Neural cell (in vitro differentiated cells): ENCODE measurements at regions not wholly inside any gene's neighbourhood (a gene's known extent, or its start where the extent isn't known, plus 50 kb on each side); places are given as distances from the start of the nearest gene placed in this dataset.

Source experiments
- H2AFZ ChIP-seq: fragments of 200-600, 300-800 bp; sonication (generic), shearing (Covaris generic); 2 replicates; pipeline ENCODE4 v1.6.0; 2014; ENCODE audit warnings: low read depth, mild to moderate bottlenecking, antibody characterized with exemption, low read length, moderate library complexity
- H3F3A ChIP-seq: fragments of 200-600 bp; shearing (Covaris generic); 2 replicates; pipeline ENCODE4 v1.6.1; 2016; ENCODE audit warnings: mild to moderate bottlenecking, moderate library complexity, mixed read lengths, antibody characterized with exemption, low read length; ENCODE audit not compliant: insufficient read depth, poor library complexity, severe bottlenecking
- H3K27ac ChIP-seq: fragments of 200-600, 300-800 bp; sonication (generic), shearing (Covaris generic); 2 replicates; pipeline ENCODE4 v1.5.1; 2014; ENCODE audit warnings: mild to moderate bottlenecking, low read length, moderate library complexity
- H3K27me3 ChIP-seq: fragments of 300-800, 200-600 bp; sonication (generic), shearing (Covaris generic); 2 replicates; pipeline ENCODE4 v1.6.0; 2014; ENCODE audit warnings: mild to moderate bottlenecking, low read depth, low read length, moderate library complexity; ENCODE audit not compliant: insufficient read depth
- H3K36me3 ChIP-seq: fragments of 300-800, 200-600 bp; sonication (generic), shearing (Covaris generic); 2 replicates; pipeline ENCODE4 v1.5.1; 2014; ENCODE audit warnings: mild to moderate bottlenecking, antibody characterized with exemption, low read length, moderate library complexity; ENCODE audit not compliant: insufficient read depth
- H3K4me2 ChIP-seq: fragments of 300-800, 200-600 bp; sonication (generic), shearing (Covaris generic); 2 replicates; pipeline ENCODE4 v1.6.0; 2014; ENCODE audit warnings: mild to moderate bottlenecking, low read length
- H3K4me3 ChIP-seq: fragments of 300-800, 200-600 bp; sonication (generic), shearing (Covaris generic); 2 replicates; pipeline ENCODE4 v1.5.1; 2014; ENCODE audit warnings: mild to moderate bottlenecking, low read length, moderate library complexity
- H3K79me2 ChIP-seq: fragments of 200-600 bp; shearing (Covaris generic); replicated peaks from 2 replicates; pipeline ENCODE4 v1.6.0; 2014; ENCODE audit warnings: mild to moderate bottlenecking, low read length, moderate library complexity; ENCODE audit not compliant: insufficient read depth
- H3K9ac ChIP-seq: fragments of 300-800, 200-600 bp; sonication (generic), shearing (Covaris generic); 2 replicates; pipeline ENCODE4 v1.6.1; 2016; ENCODE audit warnings: mild to moderate bottlenecking, low read length, mixed read lengths
- H3K9me2 ChIP-seq: fragments of 200-600 bp; shearing (Covaris generic); 2 replicates; pipeline ENCODE4 v1.6.1; 2016; ENCODE audit warnings: mild to moderate bottlenecking, low read length, mixed read lengths; ENCODE audit not compliant: insufficient read depth
- H3K9me3 ChIP-seq: fragments of 200-600, 300-800 bp; sonication (generic), shearing (Covaris generic); 2 replicates; pipeline ENCODE4 v1.6.1; 2016; ENCODE audit warnings: mild to moderate bottlenecking, mixed run types, low read length, moderate library complexity, mixed read lengths
- H4K20me1 ChIP-seq: fragments of 200-600 bp; shearing (Covaris generic); 2 replicates; pipeline ENCODE4 v1.6.1; 2016; ENCODE audit warnings: mild to moderate bottlenecking, mixed run types; ENCODE audit not compliant: insufficient read depth
- EP300 ChIP-seq: fragments of 450-650 bp; conservative IDR thresholded peaks from 2 replicates; pipeline ENCODE4 v1.6.1; 2014; ENCODE audit warnings: antibody characterized with exemption, mild to moderate bottlenecking, moderate library complexity; ENCODE audit not compliant: poor library complexity, severe bottlenecking
- EZH2 ChIP-seq: fragments of 200-600, 300-800 bp; shearing (Covaris generic), sonication (generic); IDR thresholded peaks from 2 replicates; pipeline ENCODE4 v1.6.1; 2014; ENCODE audit warnings: antibody characterized with exemption, low read length, borderline replicate concordance, mild to moderate bottlenecking; ENCODE audit not compliant: insufficient read depth, poor library complexity, severe bottlenecking
- MXI1 ChIP-seq: fragments of 450-650 bp; conservative IDR thresholded peaks from 2 replicates; pipeline ENCODE4 v1.6.1; 2014; ENCODE audit warnings: antibody characterized with exemption, mild to moderate bottlenecking; ENCODE audit not compliant: poor library complexity, severe bottlenecking
- POLR2AphosphoS5 ChIP-seq: IDR thresholded peaks from 2 replicates; pipeline ENCODE4 v1.6.1; 2012
- RAD21 ChIP-seq: fragments of 450-650 bp; conservative IDR thresholded peaks from 2 replicates; pipeline ENCODE4 v1.6.1; 2014; ENCODE audit warnings: antibody characterized with exemption, mild to moderate bottlenecking, moderate library complexity
- SMC3 ChIP-seq: fragments of 450-650 bp; conservative IDR thresholded peaks from 2 replicates; pipeline ENCODE4 v1.6.1; 2014; ENCODE audit warnings: antibody characterized with exemption, mild to moderate bottlenecking, moderate library complexity; ENCODE audit not compliant: poor library complexity
- TAF1 ChIP-seq: IDR thresholded peaks from 2 replicates; pipeline ENCODE4 v1.6.1; 2012; ENCODE audit warnings: low read depth
- TF ChIP-seq, protein P1 (sequence below): IDR thresholded peaks from 2 replicates; pipeline ENCODE4 v1.6.1; 2012; ENCODE audit warnings: borderline replicate concordance
- TF ChIP-seq, protein P2 (sequence below): fragments of 450-650 bp; IDR thresholded peaks from 2 replicates; pipeline ENCODE4 v1.5.1; 2014; ENCODE audit warnings: antibody characterized with exemption, mild to moderate bottlenecking, moderate library complexity; ENCODE audit not compliant: poor library complexity, severe bottlenecking

DNA sequence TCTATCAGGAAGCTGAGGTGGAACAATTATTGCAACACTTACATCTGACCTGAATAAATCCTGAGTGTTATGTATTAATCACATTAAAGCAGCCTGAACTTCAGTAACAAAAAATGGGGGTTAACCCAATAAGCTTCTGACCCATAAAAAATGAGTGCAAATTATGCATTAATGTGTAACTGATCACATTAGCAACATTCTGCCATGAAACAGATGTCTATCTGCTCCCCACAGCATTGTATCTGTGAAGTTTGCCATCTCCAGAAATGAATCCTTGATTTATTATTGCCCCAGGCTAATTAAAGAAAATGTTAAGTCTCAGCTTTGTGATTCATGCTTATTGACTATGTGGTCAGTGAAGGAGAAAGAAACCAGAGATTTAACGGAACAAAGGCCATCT lies 304.9 kb downstream of the PCDH20 start:
- Histone ChIP-seq H3K27ac (no peak overlapping the region), H2AFZ (no peak overlapping the region), H3K9ac (no peak overlapping the region), H3K9me2 (no peaks in the 10 kb centered on the region), H3K4me3 (no peak overlapping the region), H3K36me3 (no peaks in the 10 kb centered on the region), H3K79me2 (no peaks in the 10 kb centered on the region), H3K9me3 (no peaks in the 10 kb centered on the region), H4K20me1 (no peaks in the 10 kb centered on the region), H3K27me3 (no peaks in the 10 kb centered on the region), H3K4me2 (no peak overlapping the region), H3F3A (no peaks in the 10 kb centered on the region)
- TF ChIP-seq POLR2AphosphoS5 (no peak), EP300 (no peak), TAF1 (no peak), MXI1 (no peak), RAD21 (no peak), EZH2 (no peak), SMC3 (no peak)
- TF ChIP-seq, protein P1, sequence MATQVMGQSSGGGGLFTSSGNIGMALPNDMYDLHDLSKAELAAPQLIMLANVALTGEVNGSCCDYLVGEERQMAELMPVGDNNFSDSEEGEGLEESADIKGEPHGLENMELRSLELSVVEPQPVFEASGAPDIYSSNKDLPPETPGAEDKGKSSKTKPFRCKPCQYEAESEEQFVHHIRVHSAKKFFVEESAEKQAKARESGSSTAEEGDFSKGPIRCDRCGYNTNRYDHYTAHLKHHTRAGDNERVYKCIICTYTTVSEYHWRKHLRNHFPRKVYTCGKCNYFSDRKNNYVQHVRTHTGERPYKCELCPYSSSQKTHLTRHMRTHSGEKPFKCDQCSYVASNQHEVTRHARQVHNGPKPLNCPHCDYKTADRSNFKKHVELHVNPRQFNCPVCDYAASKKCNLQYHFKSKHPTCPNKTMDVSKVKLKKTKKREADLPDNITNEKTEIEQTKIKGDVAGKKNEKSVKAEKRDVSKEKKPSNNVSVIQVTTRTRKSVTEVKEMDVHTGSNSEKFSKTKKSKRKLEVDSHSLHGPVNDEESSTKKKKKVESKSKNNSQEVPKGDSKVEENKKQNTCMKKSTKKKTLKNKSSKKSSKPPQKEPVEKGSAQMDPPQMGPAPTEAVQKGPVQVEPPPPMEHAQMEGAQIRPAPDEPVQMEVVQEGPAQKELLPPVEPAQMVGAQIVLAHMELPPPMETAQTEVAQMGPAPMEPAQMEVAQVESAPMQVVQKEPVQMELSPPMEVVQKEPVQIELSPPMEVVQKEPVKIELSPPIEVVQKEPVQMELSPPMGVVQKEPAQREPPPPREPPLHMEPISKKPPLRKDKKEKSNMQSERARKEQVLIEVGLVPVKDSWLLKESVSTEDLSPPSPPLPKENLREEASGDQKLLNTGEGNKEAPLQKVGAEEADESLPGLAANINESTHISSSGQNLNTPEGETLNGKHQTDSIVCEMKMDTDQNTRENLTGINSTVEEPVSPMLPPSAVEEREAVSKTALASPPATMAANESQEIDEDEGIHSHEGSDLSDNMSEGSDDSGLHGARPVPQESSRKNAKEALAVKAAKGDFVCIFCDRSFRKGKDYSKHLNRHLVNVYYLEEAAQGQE: no peak
- TF ChIP-seq, protein P2, sequence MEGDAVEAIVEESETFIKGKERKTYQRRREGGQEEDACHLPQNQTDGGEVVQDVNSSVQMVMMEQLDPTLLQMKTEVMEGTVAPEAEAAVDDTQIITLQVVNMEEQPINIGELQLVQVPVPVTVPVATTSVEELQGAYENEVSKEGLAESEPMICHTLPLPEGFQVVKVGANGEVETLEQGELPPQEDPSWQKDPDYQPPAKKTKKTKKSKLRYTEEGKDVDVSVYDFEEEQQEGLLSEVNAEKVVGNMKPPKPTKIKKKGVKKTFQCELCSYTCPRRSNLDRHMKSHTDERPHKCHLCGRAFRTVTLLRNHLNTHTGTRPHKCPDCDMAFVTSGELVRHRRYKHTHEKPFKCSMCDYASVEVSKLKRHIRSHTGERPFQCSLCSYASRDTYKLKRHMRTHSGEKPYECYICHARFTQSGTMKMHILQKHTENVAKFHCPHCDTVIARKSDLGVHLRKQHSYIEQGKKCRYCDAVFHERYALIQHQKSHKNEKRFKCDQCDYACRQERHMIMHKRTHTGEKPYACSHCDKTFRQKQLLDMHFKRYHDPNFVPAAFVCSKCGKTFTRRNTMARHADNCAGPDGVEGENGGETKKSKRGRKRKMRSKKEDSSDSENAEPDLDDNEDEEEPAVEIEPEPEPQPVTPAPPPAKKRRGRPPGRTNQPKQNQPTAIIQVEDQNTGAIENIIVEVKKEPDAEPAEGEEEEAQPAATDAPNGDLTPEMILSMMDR: no peak

DNA sequence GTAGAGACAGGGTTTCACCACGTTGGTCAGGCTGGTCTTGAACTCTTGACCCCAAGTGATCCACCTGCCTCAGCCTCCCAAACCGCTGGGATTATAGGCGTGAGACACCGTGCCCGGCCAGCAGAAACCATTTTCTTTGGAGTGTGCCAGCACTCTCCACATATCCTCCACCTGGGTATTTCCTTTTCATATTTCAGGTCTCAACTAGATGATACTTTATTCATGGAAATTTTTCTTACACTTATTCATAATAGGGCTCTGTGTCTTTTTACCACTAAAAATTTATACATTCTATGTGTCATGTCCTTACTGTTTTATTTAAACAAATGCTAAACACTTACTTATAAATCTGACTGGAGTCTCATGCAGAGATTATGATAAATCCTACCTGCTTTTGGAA lies 305.9 kb downstream of the PCDH20 start:
- H4K20me1 ChIP-seq: no peaks in the 10 kb centered on the region
- H3F3A ChIP-seq: no peaks in the 10 kb centered on the region
- H3K27ac ChIP-seq: no peak overlapping the region
- H3K9me3 ChIP-seq: no peaks in the 10 kb centered on the region
- H3K4me2 ChIP-seq: no peak overlapping the region
- H3K9me2 ChIP-seq: no peaks in the 10 kb centered on the region
- H3K9ac ChIP-seq: no peak overlapping the region
- H3K27me3 ChIP-seq: no peaks in the 10 kb centered on the region
- H3K79me2 ChIP-seq: no peaks in the 10 kb centered on the region
- no peak for TF ChIP-seq EZH2
- no peak for TF ChIP-seq MXI1
- TF ChIP-seq EP300: no peak
- no peak for TF ChIP-seq TAF1
- TF ChIP-seq, protein P2: no peak
- TF ChIP-seq SMC3: no peak
- TF ChIP-seq, protein P1: no peak
- no peak for TF ChIP-seq POLR2AphosphoS5
- no peak for TF ChIP-seq RAD21
- H3K36me3 ChIP-seq: no peaks in the 10 kb centered on the region
- H2AFZ ChIP-seq: no peak overlapping the region
- no peak overlapping the region for H3K4me3 ChIP-seq
